ENCODE measurements at regions not wholly inside any gene's neighbourhood (a gene's known extent, or its start where the extent isn't known, plus 50 kb on each side); places are given as distances from the start of the nearest gene placed in this dataset.
A peak's percentile ranks its signal among the peaks of the same experiment; 100 is the strongest.

DNA sequence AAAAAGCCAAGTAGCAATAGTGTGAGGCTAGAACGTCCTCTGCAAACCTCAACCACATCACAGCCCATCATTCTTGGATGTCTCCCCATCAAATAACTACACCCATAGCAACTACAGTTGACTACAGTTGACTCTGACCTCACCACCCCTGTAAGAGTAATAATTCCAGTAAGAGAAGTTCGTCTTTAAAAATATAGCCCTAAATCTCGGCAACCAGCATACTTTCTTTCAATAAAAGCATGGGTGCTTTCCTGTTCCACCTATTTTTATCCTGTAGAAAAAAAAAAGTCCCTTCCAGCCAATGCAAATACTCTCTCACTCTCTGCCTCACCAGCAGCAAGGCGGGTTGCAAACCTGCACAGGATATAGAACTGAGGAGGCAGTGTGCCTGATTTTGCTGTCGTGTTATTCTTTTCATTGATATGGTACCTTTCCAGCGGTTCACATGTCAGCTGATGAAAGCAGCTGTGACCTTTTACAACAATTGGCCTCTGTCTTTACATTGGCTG is 187.5 kb upstream of the NFE2L3 start:
- no peak overlapping the region for H3K4me3 ChIP-seq (ENCODE audit: control insufficient read depth, low read depth, low read length)
- no peak for DNase-seq (ENCODE audit: low read depth)
- no peak for TF ChIP-seq CTCF (conservative IDR thresholded peaks at IDR 0.05; ENCODE audit: control insufficient read depth, insufficient read depth, low read depth, low read length)

DNA sequence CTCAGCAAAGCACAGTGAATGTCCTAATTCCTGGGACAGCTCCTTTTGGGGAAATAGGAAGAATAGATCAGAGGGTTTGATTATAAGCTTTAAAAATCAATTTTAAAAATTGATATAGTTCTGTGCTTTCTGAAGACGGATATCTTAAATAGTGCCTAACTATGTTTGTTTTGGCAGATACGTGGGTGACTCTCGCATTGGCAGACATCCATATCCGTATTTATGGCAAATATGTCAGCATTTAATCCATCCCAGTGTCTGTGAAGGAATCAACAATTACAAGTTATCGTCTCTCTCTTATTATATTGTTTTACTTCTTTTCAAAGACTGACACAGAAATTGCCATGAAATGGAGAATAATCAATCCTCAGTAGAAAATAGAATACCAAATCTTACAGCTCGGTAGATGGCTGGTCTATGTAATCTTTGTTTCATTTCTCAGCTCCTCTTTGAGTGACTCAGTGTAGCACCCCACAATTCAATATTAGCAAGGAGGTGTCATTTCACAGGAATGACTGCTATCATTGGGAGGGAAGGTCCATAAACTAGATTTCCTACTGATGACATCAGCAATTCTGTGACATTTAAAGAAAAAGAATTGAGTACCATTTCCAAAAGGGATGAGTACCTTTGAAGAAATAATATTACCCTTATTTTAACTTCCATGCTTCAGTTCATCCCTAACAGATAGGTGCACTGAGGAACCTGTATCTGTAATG is 186.4 kb upstream of the NFE2L3 start:
- no peak for TF ChIP-seq CTCF (conservative IDR thresholded peaks at IDR 0.05; ENCODE audit: control insufficient read depth, insufficient read depth, low read depth, low read length)
- DNase-seq (ENCODE audit: low read depth), result peak; percentile 44
- H3K4me3 ChIP-seq (ENCODE audit: control insufficient read depth, low read depth, low read length), result no peak overlapping the region

DNA sequence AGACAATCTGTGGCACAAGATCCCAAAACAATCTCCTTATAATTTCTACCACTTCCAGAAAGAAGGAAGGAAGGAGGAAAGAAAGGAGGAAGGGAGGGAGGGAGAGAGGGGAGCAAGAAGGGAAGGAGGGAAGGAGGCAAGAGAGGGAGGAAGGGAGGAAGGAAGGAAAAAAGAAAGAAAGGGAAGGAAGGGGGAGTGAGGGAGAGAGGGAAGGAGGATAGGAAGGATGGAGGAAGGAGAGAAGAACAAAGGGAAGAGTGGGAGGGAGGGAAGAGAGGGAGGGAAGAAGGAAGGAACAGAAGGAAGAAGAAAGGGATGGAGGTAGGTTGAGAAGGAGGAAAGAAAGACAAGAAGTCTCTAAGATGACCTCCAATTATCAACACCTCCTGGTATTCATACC is 185.5 kb upstream of the NFE2L3 start:
- TF ChIP-seq CTCF (conservative IDR thresholded peaks at IDR 0.05; ENCODE audit: control insufficient read depth, insufficient read depth, low read depth, low read length), result no peak
- DNase-seq (ENCODE audit: low read depth), result no peak
- H3K4me3 ChIP-seq (ENCODE audit: control insufficient read depth, low read depth, low read length), result no peak overlapping the region

DNA sequence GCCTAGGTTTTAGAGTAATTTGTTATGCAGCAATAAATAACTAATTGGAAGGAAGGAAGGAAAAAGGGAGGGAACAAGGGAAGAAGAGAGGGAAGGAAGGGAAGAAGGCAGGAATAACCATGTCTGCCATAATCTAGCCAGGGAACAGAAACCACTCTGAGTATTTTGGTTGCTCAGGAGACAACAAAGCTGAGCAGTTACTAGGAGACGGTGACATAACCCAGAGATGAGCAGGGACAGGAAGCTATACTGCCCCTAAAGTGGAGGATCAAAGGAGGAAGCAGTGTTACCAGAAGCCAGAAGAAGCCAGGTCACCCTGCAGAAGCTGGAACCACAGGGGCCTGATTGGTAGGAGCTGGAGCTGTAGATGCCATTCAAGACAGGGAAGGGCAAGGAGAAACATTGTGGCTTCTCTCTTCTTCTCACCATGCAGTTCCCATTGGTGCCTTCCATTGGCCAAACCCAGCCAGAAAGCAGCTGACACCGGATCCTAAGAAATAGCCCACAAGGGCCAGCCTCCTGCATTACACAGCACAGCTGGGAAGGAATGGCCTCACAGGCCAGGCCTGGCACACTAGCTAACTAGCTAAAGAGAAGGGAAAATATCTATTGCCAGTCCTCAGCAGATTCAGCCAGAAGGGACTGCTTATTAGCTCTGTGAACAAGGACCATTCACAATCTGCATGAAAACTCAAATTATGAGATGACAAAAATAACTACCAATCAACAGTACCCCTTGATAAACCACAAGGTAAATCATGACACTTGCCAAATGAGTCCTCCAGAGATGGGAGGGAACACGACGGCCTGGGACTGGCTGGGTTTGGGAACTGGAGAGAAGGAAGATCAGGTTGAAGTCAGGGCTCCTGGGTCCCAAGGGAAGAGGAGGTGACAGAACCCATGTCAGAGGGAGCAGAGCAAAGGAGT is 184.5 kb upstream of the NFE2L3 start:
- no peak for DNase-seq (ENCODE audit: low read depth)
- TF ChIP-seq CTCF (conservative IDR thresholded peaks at IDR 0.05; ENCODE audit: control insufficient read depth, insufficient read depth, low read depth, low read length), result no peak
- H3K4me3 ChIP-seq (ENCODE audit: control insufficient read depth, low read depth, low read length), result no peak overlapping the region

- no peak for DNase-seq (ENCODE audit: low read depth)
- TF ChIP-seq CTCF (conservative IDR thresholded peaks at IDR 0.05; ENCODE audit: control insufficient read depth, insufficient read depth, low read depth, low read length), result no peak
- no peak overlapping the region for H3K4me3 ChIP-seq (ENCODE audit: control insufficient read depth, low read depth, low read length)
Measured at GRCh38 chr7:25968205-25968993, 183.6 kb upstream of the NFE2L3 start.

DNA sequence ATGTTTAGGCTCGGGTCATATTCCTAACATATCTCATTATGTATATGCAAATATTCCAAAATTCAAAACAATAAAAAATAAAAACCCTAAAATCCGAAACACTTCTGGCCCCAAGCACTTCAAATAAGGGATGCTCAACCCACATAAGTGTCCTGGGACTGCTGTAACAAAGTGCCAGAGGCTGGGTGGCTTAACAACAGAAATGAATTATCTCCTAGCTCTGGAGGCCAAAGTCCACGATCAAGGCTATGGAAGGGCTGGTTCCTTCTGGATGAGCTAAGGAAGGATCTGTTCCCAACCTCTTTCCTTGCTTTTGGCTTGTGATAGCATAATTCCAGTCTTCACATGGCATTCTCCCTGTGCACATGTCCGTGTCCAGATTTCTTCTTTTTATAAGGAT is 181.6 kb upstream of the NFE2L3 start:
- TF ChIP-seq CTCF (conservative IDR thresholded peaks at IDR 0.05; ENCODE audit: control insufficient read depth, insufficient read depth, low read depth, low read length), result no peak
- H3K4me3 ChIP-seq (ENCODE audit: control insufficient read depth, low read depth, low read length), result no peak overlapping the region
- no peak for DNase-seq (ENCODE audit: low read depth)
